BJ (cell line): ENCODE measurements at regions not wholly inside any gene's neighbourhood (a gene's known extent, or its start where the extent isn't known, plus 50 kb on each side); places are given as distances from the start of the nearest gene placed in this dataset.

Source experiments
- CTCF ChIA-PET: fragments of 350-600 bp; formaldehyde crosslinking; extraction: SDS; loops from one replicate; lab custom pipeline; 2021; ENCODE audit warnings: antibody characterized with exemption, inconsistent platforms; lab: Yijun Ruan, JAX
- POLR2A ChIA-PET: fragments of 300-600 bp; sonication (Branson Sonifier 250); formaldehyde crosslinking; extraction: SDS; loops from one replicate; lab custom pipeline; 2021; ENCODE audit warnings: antibody characterized with exemption; lab: Charles Lee
- DNase-seq: peaks from one replicate; pipeline ENCODE4 v3.0.0-alpha.2; 2011; ENCODE audit warnings: low read depth
- H3K27me3 ChIP-seq: 2 replicates; pipeline ENCODE4 v1.6.0; 2011; ENCODE audit warnings: low read length; ENCODE audit not compliant: control insufficient read depth, insufficient read depth
- H3K36me3 ChIP-seq: 2 replicates; pipeline ENCODE4 v1.5.1; 2011; ENCODE audit warnings: low read length; ENCODE audit not compliant: control insufficient read depth, insufficient read depth
- H3K4me3 ChIP-seq: 2 replicates; pipeline ENCODE4 v1.5.1; 2011; ENCODE audit warnings: low read depth, mild to moderate bottlenecking, control low read depth, low read length
- TF ChIP-seq, protein P1 (sequence below): IDR thresholded peaks from 2 replicates; pipeline ENCODE4 v1.5.1; 2011; ENCODE audit warnings: low read depth, mild to moderate bottlenecking, control low read depth, inconsistent platforms, low read length, moderate library complexity; ENCODE audit not compliant: insufficient read depth

- no peaks in the 10 kb centered on the region for H3K36me3 ChIP-seq
- ChIA-PET POLR2A (no interaction called here), CTCF (no interaction called here)
- no peak for DNase-seq
- TF ChIP-seq, protein P1, sequence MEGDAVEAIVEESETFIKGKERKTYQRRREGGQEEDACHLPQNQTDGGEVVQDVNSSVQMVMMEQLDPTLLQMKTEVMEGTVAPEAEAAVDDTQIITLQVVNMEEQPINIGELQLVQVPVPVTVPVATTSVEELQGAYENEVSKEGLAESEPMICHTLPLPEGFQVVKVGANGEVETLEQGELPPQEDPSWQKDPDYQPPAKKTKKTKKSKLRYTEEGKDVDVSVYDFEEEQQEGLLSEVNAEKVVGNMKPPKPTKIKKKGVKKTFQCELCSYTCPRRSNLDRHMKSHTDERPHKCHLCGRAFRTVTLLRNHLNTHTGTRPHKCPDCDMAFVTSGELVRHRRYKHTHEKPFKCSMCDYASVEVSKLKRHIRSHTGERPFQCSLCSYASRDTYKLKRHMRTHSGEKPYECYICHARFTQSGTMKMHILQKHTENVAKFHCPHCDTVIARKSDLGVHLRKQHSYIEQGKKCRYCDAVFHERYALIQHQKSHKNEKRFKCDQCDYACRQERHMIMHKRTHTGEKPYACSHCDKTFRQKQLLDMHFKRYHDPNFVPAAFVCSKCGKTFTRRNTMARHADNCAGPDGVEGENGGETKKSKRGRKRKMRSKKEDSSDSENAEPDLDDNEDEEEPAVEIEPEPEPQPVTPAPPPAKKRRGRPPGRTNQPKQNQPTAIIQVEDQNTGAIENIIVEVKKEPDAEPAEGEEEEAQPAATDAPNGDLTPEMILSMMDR = no peak
- H3K4me3 ChIP-seq = no peak overlapping the region
- no peaks in the 10 kb centered on the region for H3K27me3 ChIP-seq
Observed at GRCh38 chr7:20012100-20012499, 205.1 kb downstream of the MACC1 start.

GRCh38 chr7:20010877-20011276 is 206.3 kb downstream of the MACC1 start:
- no peak for DNase-seq
- H3K36me3 ChIP-seq = no peaks in the 10 kb centered on the region
- ChIA-PET CTCF (interaction anchor here (0.6 kb wide), 1 partner anchor 21 kb away, joined by 3 read pairs; no protein-coding TSS in a partner anchor), POLR2A (no interaction called here)
- H3K27me3 ChIP-seq = no peaks in the 10 kb centered on the region
- TF ChIP-seq, protein P1 = no peak
- H3K4me3 ChIP-seq = no peak overlapping the region

GRCh38 chr7:20007510-20007909 is 209.7 kb downstream of the MACC1 start:
- Histone ChIP-seq H3K4me3 (no peak overlapping the region), H3K36me3 (no peaks in the 10 kb centered on the region), H3K27me3 (no peaks in the 10 kb centered on the region)
- POLR2A ChIA-PET = no interaction called here
- CTCF ChIA-PET = interaction anchor here (0.9 to 1.9 kb wide), 3 partner anchors 12 to 69 kb away, joined by 3 to 4 read pairs (median 4); no protein-coding TSS in a partner anchor
- TF ChIP-seq, protein P1 = no peak
- DNase-seq = no peak

DNA sequence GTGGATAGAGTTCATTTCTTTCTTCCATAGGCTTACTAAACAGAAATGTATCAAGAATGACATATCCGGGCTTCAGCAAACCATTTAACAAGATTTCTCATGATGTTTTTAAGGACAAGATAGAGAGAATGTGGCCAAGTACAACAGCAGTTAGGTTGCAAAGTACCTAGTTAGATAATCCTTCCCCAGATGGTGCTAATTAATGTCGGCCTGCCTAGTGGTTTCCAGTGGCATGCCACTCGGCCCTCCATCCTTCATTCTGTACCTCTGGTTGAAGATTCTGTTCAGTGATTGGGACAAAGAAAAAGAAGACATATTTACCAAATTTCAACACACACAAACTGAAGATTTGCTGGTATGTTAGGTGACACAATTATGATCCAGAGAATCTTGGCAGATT is 212.1 kb downstream of the MACC1 start:
- ChIA-PET POLR2A (no interaction called here), CTCF (interaction anchor here (1.2 kb wide), 1 partner anchor 14 kb away, joined by 3 read pairs; no protein-coding TSS in a partner anchor)
- H3K36me3 ChIP-seq = no peaks in the 10 kb centered on the region
- H3K27me3 ChIP-seq = no peaks in the 10 kb centered on the region
- TF ChIP-seq, protein P1 = no peak
- DNase-seq = no peak
- no peak overlapping the region for H3K4me3 ChIP-seq

- ChIA-PET CTCF (no interaction called here), POLR2A (no interaction called here)
- Histone ChIP-seq H3K36me3 (no peaks in the 10 kb centered on the region), H3K4me3 (no peak overlapping the region), H3K27me3 (no peaks in the 10 kb centered on the region)
- TF ChIP-seq, protein P1 = no peak
- no peak for DNase-seq
Observed at GRCh38 chr7:19999681-20000080, 217.5 kb downstream of the MACC1 start.
